Naive thymus-derived CD4-positive, alpha-beta T cell (primary cell): ENCODE measurements at regions not wholly inside any gene's neighbourhood (a gene's known extent, or its start where the extent isn't known, plus 50 kb on each side); places are given as distances from the start of the nearest gene placed in this dataset.

Experiments used
- ATAC-seq: fragments of 150-1000 bp; cut with Tn5 transposase; 2 replicates; pipeline ENCODE4 v1.10.0; 2021; ENCODE audit warnings: mild to moderate bottlenecking, moderate library complexity
- CTCF ChIA-PET: fragments of 350-600 bp; sonication (Branson Sonifier 250); formaldehyde crosslinking; loops from one replicate; lab custom pipeline; 2021; ENCODE audit warnings: antibody characterized with exemption; lab: Charles Lee
- POLR2A ChIA-PET: fragments of 350-600 bp; sonication (Branson Sonifier 250); formaldehyde crosslinking; loops from one replicate; lab custom pipeline; 2021; ENCODE audit warnings: antibody characterized with exemption, inconsistent platforms; lab: Charles Lee
- DNase-seq, 9 donors: peaks; one replicate each; pipeline versions ENCODE4 v3.0.0 to v3.0.0-alpha.2; 2020 to 2022; ENCODE audit warnings: mixed read lengths in 1 of 9
- H3K27ac ChIP-seq: one replicate; pipeline ENCODE4 v1.7.0; 2013; ENCODE audit warnings: mild to moderate bottlenecking, low read depth, low read length, moderate library complexity
- H3K27me3 ChIP-seq, 2 donors: one replicate each; pipeline ENCODE4 v1.7.0; 2013; ENCODE audit warnings: low read length in 2 of 2, mild to moderate bottlenecking in 2 of 2, moderate library complexity in 2 of 2; ENCODE audit not compliant: control insufficient read depth in 2 of 2, insufficient read depth in 2 of 2
- H3K36me3 ChIP-seq, 3 experiments: 1 replicate in 2 of 3; 2 replicates in 1 of 3; pipeline ENCODE4 v1.7.0; 2013; ENCODE audit warnings: low read length in 3 of 3, mild to moderate bottlenecking in 3 of 3, moderate library complexity in 1 of 3; ENCODE audit not compliant: insufficient read depth in 3 of 3, control insufficient read depth in 2 of 3
- H3K4me1 ChIP-seq, 2 donors: one replicate each; pipeline ENCODE4 v1.7.0; 2013; ENCODE audit warnings: low read length in 2 of 2, mild to moderate bottlenecking in 2 of 2, moderate library complexity in 1 of 2; ENCODE audit not compliant: control insufficient read depth in 2 of 2, insufficient read depth in 2 of 2
- H3K4me3 ChIP-seq: 2 replicates; pipeline ENCODE4 v1.7.0; 2013; ENCODE audit warnings: mild to moderate bottlenecking, low read length
- H3K9me3 ChIP-seq, 3 experiments: 1 replicate in 2 of 3; 2 replicates in 1 of 3; pipeline ENCODE4 v1.7.0; 2013; ENCODE audit warnings: low read length in 3 of 3; ENCODE audit not compliant: control insufficient read depth in 2 of 3
- H3K27ac Mint-ChIP-seq, 9 donors: one replicate each; pipeline ENCODE4 v1.8.0; 2020 to 2022; ENCODE audit warnings: mixed read lengths in 9 of 9, mild to moderate bottlenecking in 8 of 9, moderate library complexity in 5 of 9, inconsistent platforms in 2 of 9
- H3K27me3 Mint-ChIP-seq, 5 donors: one replicate each; pipeline ENCODE4 v1.8.0; 2021 to 2022; ENCODE audit warnings: mixed read lengths in 5 of 5, mild to moderate bottlenecking in 1 of 5
- H3K36me3 Mint-ChIP-seq, 5 donors: one replicate each; pipeline ENCODE4 v1.8.0; 2020 to 2022; ENCODE audit warnings: mixed read lengths in 5 of 5, mild to moderate bottlenecking in 3 of 5, inconsistent platforms in 1 of 5
- H3K4me1 Mint-ChIP-seq, 7 donors: one replicate each; pipeline ENCODE4 v1.8.0; 2020 to 2022; ENCODE audit warnings: mixed read lengths in 7 of 7, mild to moderate bottlenecking in 3 of 7, inconsistent platforms in 1 of 7
- H3K4me3 Mint-ChIP-seq, 10 donors: one replicate each; pipeline ENCODE4 v1.8.0; 2020 to 2022; ENCODE audit warnings: mild to moderate bottlenecking in 10 of 10, mixed read lengths in 10 of 10, moderate library complexity in 6 of 10, inconsistent platforms in 2 of 10
- H3K9me3 Mint-ChIP-seq, 11 donors: one replicate each; pipeline ENCODE4 v1.8.0; 2020 to 2022; ENCODE audit warnings: mixed read lengths in 11 of 11, mild to moderate bottlenecking in 4 of 11, inconsistent platforms in 1 of 11, moderate library complexity in 1 of 11
- intact Hi-C, 2 donors: fragments of 100-400 bp; cut with micrococcal nuclease; formaldehyde crosslinking; loops; one replicate each; pipeline ENCODE4 v1.15.1; 2023

DNA sequence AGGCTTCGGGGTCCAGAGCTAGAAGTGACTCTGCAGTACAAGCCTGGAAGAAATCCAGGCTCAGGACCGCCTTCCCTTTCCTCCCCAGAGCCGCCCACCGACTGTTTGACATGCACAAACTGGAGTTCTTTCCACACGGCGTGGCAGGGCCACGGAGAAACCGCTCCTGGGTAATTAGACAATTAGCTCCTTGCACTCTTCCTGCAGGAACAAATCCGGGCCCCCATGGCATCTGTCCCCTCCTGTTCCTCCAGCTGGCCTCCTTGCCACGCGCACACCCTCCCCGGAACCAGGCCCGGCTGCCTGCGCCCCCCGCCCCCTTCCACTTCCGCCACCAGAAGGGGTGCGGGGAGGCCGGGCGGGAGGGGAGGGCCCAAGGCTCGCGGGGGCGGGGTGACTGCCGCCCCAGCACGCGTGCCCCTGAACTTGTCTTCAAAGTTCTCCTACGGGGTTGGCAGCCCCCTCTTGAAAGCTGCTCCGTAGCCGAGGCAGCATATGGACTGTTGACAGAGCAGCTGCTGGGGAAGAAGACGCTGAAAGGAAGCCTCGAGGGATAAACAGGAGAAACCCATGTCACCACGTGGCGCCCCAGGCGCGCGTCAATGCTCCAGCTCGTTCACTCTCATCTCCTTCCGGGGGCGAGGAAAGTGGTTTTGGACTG is 74.3 kb downstream of the SEC61B start:
- no peaks in the 10 kb centered on the region for H3K27me3 ChIP-seq
- peak overlapping the region; percentile 8 for H3K4me3 ChIP-seq
- peaks cover 0 to 4% of the 10 kb centered on the region in 2 donors for H3K4me1 ChIP-seq
- H3K36me3 ChIP-seq, result no peaks in the 10 kb centered on the region
- H3K9me3 Mint-ChIP-seq, result peaks cover 0 to 2% (median 0%) of the 10 kb centered on the region in 11 donors
- H3K27ac ChIP-seq, result no peak overlapping the region
- POLR2A ChIA-PET, result no interaction called here
- H3K27ac Mint-ChIP-seq, result peak overlapping the region in 5 of 9 donors; percentile 66 to 75 (median 73)
- intact Hi-C loops, result loop anchor here in 1 of 2 donors (1.0 kb wide), 1 partner anchor 74 kb away; the partner anchor contains the start of gene SEC61B
- H3K36me3 Mint-ChIP-seq, result no peaks in the 10 kb centered on the region
- H3K4me3 Mint-ChIP-seq, result peak overlapping the region; percentile 14 to 59 (median 47)
- CTCF ChIA-PET, result no interaction called here
- ATAC-seq, result peak; percentile 76
- peaks cover 0 to 9% (median 4%) of the 10 kb centered on the region in 7 donors for H3K4me1 Mint-ChIP-seq
- DNase-seq, result peak in 7 of 9 donors; percentile 19 to 53 (median 51)
- H3K9me3 ChIP-seq, result no peaks in the 10 kb centered on the region
- H3K27me3 Mint-ChIP-seq, result peaks cover 0 to 24% (median 9%) of the 10 kb centered on the region in 5 donors

DNA sequence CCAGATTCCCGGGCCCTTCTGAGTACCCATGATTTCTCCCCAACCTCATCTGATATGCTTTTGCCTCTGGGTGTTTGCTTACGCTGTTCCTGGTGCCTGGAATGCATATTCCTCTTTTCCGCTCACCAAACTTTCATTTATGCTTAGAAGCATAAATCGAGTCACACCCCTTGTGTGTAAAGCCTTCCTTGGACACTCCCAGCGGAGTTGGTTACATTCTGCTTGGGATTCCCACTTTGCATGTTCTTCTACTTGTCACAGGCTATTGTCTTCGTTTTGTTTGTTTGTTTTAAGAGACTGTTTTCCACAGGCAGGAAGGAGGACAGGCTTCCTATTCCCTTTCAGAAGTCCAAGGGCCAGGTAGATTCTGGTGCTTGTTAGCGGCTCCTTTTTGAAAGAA is 76.5 kb downstream of the SEC61B start:
- Mint-ChIP-seq H3K4me1 (peaks cover 0 to 9% (median 4%) of the 10 kb centered on the region in 7 donors), H3K4me3 (no peak overlapping the region), H3K27ac (no peak overlapping the region), H3K9me3 (peaks cover 0 to 2% (median 0%) of the 10 kb centered on the region in 11 donors), H3K36me3 (no peaks in the 10 kb centered on the region), H3K27me3 (peaks cover 0 to 14% (median 9%) of the 10 kb centered on the region in 5 donors)
- Histone ChIP-seq H3K27me3 (no peaks in the 10 kb centered on the region), H3K27ac (no peak overlapping the region), H3K36me3 (no peaks in the 10 kb centered on the region), H3K4me3 (no peak overlapping the region), H3K4me1 (peaks cover 0 to 4% of the 10 kb centered on the region in 2 donors), H3K9me3 (no peaks in the 10 kb centered on the region)
- CTCF ChIA-PET, result no interaction called here
- DNase-seq (no peak), ATAC-seq (no peak)
- intact Hi-C loops, result no loop called here
- POLR2A ChIA-PET, result no interaction called here

DNA sequence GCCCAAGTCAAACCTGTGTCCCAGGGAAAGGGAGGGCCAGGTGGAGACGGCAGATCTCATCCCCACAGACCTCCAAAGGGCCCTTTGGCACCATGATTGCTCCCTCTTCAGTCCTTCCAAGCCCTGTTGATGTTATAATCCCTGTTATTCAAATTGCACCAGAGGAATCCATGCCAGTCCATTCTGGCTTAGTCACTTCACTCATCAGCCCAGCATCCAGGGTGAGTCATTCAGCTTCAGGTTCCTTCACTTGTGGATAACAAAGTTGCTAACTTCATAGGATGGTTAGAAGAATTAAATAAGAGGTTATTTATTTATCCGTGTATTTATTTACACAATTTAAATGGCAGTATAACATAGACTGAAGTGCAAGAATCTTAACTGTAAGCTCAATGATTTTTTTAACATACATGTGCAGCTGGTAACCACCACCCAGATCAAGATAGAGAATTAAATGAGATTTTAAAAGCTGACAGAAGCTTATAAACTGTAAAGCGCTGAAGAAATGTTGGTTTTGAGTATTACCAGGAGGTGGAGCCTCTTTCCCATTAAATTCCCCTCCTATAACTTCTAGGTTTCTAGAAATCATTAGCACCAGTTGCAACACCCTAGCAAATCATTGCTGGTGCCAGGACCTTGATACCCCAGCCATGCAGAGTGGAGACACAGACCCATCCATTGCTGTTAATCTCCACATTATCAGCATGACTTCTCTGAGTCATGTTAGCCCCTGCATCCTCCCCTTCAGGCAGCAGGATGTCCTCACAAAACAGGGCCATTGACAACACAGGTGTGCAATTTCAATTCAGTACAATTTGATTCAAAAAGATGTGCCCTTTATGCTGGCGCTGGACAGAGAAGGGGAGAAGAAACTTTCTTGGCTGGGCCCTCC is 77.4 kb downstream of the SEC61B start:
- H3K36me3 Mint-ChIP-seq, result no peaks in the 10 kb centered on the region
- H3K27ac ChIP-seq, result no peak overlapping the region
- POLR2A ChIA-PET, result no interaction called here
- H3K27me3 Mint-ChIP-seq, result peaks cover 0 to 14% (median 11%) of the 10 kb centered on the region in 5 donors
- no peak overlapping the region for H3K4me3 Mint-ChIP-seq
- no peak overlapping the region for H3K27ac Mint-ChIP-seq
- ATAC-seq, result no peak
- H3K4me1 Mint-ChIP-seq, result peaks cover 0 to 9% (median 4%) of the 10 kb centered on the region in 7 donors
- H3K9me3 Mint-ChIP-seq, result peaks cover 0 to 2% (median 0%) of the 10 kb centered on the region in 11 donors
- no peaks in the 10 kb centered on the region for H3K27me3 ChIP-seq
- H3K4me1 ChIP-seq, result peaks cover 0 to 4% of the 10 kb centered on the region in 2 donors
- no peak overlapping the region for H3K4me3 ChIP-seq
- intact Hi-C loops, result no loop called here
- no peaks in the 10 kb centered on the region for H3K9me3 ChIP-seq
- no peak for DNase-seq
- no peaks in the 10 kb centered on the region for H3K36me3 ChIP-seq
- CTCF ChIA-PET, result interaction anchor here (0.6 kb wide), 1 partner anchor 121 kb away, joined by 3 read pairs; no protein-coding TSS in a partner anchor

DNA sequence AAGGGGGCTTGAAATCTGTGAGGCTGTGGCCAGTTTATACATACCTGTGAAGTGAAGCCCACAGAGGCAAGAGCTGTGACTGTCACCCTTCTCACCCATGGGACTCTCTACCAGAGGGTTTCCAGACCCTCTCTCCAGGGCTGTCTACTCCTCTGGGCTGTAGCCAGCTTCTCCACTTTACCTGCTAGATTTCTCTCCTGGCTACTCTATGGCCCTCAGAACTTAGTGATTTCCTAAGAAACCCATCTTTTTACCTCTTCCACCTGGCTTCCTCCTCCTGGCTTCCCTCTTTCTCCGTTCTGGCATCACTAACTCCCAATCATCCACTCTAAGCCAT is 78.0 kb downstream of the SEC61B start:
- H3K4me3 ChIP-seq, result no peak overlapping the region
- no peaks in the 10 kb centered on the region for H3K36me3 Mint-ChIP-seq
- H3K9me3 Mint-ChIP-seq, result peaks cover 0 to 2% (median 0%) of the 10 kb centered on the region in 11 donors
- ChIA-PET POLR2A (no interaction called here), CTCF (interaction anchor here (0.6 to 0.9 kb wide), 2 partner anchors 31 to 121 kb away, joined by 3 read pairs; no protein-coding TSS in a partner anchor)
- no peaks in the 10 kb centered on the region for H3K9me3 ChIP-seq
- no peaks in the 10 kb centered on the region for H3K27me3 ChIP-seq
- no peaks in the 10 kb centered on the region for H3K36me3 ChIP-seq
- H3K27ac ChIP-seq, result no peak overlapping the region
- H3K27ac Mint-ChIP-seq, result no peak overlapping the region
- no peak for DNase-seq
- peaks cover 0 to 11% (median 9%) of the 10 kb centered on the region in 5 donors for H3K27me3 Mint-ChIP-seq
- no peak overlapping the region for H3K4me3 Mint-ChIP-seq
- peaks cover 0 to 4% of the 10 kb centered on the region in 2 donors for H3K4me1 ChIP-seq
- H3K4me1 Mint-ChIP-seq, result peaks cover 0 to 9% (median 4%) of the 10 kb centered on the region in 7 donors
- intact Hi-C loops, result no loop called here
- no peak for ATAC-seq

DNA sequence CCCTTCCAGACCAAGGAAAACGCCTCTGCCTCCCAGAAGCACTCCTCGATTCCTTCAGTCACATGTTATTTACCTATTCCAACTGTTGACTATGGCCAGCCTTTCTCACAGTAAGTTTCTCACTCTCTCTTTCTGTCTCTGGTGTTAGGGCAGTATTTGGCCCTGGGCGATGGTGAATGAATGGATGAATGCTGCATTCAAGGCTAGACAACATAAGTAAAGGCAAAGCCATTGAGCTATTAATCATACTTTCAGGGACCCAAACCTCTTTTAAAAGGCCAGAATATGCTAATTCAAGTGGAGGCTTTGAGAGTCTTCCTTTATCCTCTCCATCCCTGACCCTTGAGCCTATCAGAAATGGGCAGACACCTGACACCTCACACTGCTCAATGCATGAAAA is 78.5 kb downstream of the SEC61B start:
- H3K9me3 ChIP-seq, result no peaks in the 10 kb centered on the region
- intact Hi-C loops, result no loop called here
- peaks cover 0 to 4% of the 10 kb centered on the region in 2 donors for H3K4me1 ChIP-seq
- Mint-ChIP-seq H3K9me3 (peaks cover 0 to 2% (median 0%) of the 10 kb centered on the region in 11 donors), H3K4me1 (peaks cover 0 to 9% (median 4%) of the 10 kb centered on the region in 7 donors), H3K27me3 (peaks cover 0 to 15% (median 11%) of the 10 kb centered on the region in 5 donors), H3K36me3 (no peaks in the 10 kb centered on the region), H3K4me3 (no peak overlapping the region), H3K27ac (no peak overlapping the region)
- no peaks in the 10 kb centered on the region for H3K27me3 ChIP-seq
- no peaks in the 10 kb centered on the region for H3K36me3 ChIP-seq
- no peak overlapping the region for H3K27ac ChIP-seq
- ATAC-seq, result no peak
- no peak overlapping the region for H3K4me3 ChIP-seq
- CTCF ChIA-PET, result interaction anchor here (0.6 to 0.9 kb wide), 2 partner anchors 31 to 1703 kb away, joined by 3 to 4 read pairs; no protein-coding TSS in a partner anchor
- DNase-seq, result no peak
- POLR2A ChIA-PET, result no interaction called here

DNA sequence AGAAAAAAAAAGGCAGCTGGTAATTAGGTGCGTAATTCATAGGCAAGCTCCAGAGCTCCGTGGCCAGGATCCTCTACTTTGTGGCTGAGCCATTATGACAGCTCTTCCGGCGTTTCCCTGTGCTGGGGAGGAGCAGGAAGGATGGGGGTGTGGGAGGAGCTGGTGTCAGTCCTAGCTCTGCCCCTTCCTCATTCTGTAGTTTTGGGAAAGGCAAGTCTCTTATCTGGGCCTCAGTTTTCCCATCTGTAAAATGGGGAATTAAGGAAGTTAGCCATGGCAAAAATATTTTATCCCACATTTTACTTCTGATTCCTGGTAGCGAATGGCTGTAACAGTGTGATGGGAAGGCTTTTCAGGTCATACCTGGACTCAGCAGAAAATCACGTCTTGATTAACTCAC is 81.1 kb downstream of the SEC61B start:
- ChIA-PET POLR2A (no interaction called here), CTCF (no interaction called here)
- intact Hi-C loops, result no loop called here
- DNase-seq, result no peak
- H3K4me1 Mint-ChIP-seq, result peaks cover 0 to 2% (median 0%) of the 10 kb centered on the region in 7 donors
- peaks cover 0 to 2% (median 0%) of the 10 kb centered on the region in 11 donors for H3K9me3 Mint-ChIP-seq
- H3K27me3 Mint-ChIP-seq, result peaks cover 0 to 18% (median 9%) of the 10 kb centered on the region in 5 donors
- H3K27ac ChIP-seq, result no peak overlapping the region
- no peak overlapping the region for H3K4me3 ChIP-seq
- no peak for ATAC-seq
- H3K4me1 ChIP-seq, result no peaks in the 10 kb centered on the region
- no peaks in the 10 kb centered on the region for H3K27me3 ChIP-seq
- H3K36me3 Mint-ChIP-seq, result no peaks in the 10 kb centered on the region
- H3K4me3 Mint-ChIP-seq, result no peak overlapping the region
- no peak overlapping the region for H3K27ac Mint-ChIP-seq
- no peaks in the 10 kb centered on the region for H3K9me3 ChIP-seq
- no peaks in the 10 kb centered on the region for H3K36me3 ChIP-seq
